GM12872 (cell line): ENCODE measurements at regions not wholly inside any gene's neighbourhood (a gene's known extent, or its start where the extent isn't known, plus 50 kb on each side); places are given as distances from the start of the nearest gene placed in this dataset.

Experiments used
- TF ChIP-seq, protein P1 (sequence below): IDR thresholded peaks from 3 replicates; pipeline ENCODE4 v1.5.1; 2011; ENCODE audit warnings: low read depth, mild to moderate bottlenecking, low read length, moderate library complexity; ENCODE audit not compliant: insufficient read depth

- TF ChIP-seq, protein P1, sequence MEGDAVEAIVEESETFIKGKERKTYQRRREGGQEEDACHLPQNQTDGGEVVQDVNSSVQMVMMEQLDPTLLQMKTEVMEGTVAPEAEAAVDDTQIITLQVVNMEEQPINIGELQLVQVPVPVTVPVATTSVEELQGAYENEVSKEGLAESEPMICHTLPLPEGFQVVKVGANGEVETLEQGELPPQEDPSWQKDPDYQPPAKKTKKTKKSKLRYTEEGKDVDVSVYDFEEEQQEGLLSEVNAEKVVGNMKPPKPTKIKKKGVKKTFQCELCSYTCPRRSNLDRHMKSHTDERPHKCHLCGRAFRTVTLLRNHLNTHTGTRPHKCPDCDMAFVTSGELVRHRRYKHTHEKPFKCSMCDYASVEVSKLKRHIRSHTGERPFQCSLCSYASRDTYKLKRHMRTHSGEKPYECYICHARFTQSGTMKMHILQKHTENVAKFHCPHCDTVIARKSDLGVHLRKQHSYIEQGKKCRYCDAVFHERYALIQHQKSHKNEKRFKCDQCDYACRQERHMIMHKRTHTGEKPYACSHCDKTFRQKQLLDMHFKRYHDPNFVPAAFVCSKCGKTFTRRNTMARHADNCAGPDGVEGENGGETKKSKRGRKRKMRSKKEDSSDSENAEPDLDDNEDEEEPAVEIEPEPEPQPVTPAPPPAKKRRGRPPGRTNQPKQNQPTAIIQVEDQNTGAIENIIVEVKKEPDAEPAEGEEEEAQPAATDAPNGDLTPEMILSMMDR, result no peak
These were observed 380.1 kb downstream of the IRX2 start for GRCh38 chr5:2371419-2371710.

DNA sequence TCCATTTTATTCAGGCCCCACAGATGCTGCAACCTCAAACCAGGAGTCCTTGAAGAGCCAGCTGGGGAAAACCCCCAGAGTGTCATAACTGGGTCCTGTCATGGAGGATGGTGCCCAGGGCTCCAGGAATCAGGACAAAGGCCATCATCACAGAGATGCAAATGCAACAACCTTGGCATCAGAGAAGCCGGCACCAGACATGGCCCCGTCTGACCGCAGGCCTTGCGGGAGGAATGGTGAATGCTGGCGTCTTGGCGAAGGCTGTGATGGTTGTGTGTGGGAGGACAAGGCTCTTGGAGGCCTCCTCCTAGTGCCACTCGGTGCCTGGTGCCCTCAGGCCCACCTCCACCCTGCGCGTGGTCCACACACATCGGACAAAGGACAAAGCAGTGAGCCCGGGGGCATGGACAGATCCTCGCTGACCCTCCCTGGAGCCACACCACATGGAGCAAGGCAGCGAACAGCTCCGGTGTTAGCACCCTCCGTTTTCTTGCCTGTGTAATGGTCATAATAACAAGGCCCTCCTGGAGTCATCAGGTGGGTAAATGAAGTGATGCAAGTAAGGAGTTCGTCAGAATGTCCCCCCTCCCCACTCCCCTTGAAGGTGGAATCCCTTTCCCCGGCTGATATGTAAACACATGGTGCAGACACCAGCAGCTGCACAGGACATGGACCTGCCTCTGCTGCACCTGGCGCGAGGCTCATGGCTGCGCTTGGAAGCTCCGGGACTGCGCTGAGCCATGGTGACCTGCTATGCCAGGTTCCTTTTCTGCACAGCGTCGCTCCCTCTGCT is 380.7 kb downstream of the IRX2 start:
- TF ChIP-seq, protein P1, result no peak

GRCh38 chr5:2369178-2369577 is 382.3 kb downstream of the IRX2 start:
- TF ChIP-seq, protein P1, result no peak

DNA sequence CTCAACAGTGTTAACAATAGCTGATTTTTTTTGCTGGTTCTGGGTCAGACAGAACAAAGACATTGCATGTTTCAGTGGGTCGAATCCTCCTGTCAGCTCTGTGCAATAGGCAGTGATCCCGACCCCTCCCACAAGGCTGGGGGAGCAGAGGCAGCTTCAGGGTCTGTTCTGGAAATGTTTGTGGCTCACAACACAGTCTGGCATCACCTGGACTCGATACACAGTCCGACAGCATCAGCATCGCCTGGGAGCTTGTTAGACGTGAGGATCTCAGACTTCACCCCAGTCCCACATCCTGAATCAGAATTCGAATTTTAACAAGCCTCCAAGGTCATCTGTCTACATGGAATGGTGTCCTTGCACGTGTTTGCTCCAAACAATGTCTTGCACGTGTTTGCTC is 384.7 kb downstream of the IRX2 start:
- TF ChIP-seq, protein P1, result no peak

- TF ChIP-seq, protein P1, result no peak
These were observed 394.2 kb downstream of the IRX2 start for GRCh38 chr5:2357309-2357708.

- TF ChIP-seq, protein P1, result no peak
These were observed 395.6 kb downstream of the IRX2 start for GRCh38 chr5:2355859-2356258.

GRCh38 chr5:2353871-2354440 is 397.5 kb downstream of the IRX2 start:
- TF ChIP-seq, protein P1, result no peak
